GM12891 (cell line): ENCODE measurements at regions not wholly inside any gene's neighbourhood (a gene's known extent, or its start where the extent isn't known, plus 50 kb on each side); places are given as distances from the start of the nearest gene placed in this dataset.

ENCODE experiments used
- DNase-seq: peaks from one replicate; pipeline ENCODE4 v3.0.0; 2011; ENCODE audit warnings: low spot score; ENCODE audit not compliant: insufficient read length
- FAIRE-seq: peaks from 2 replicates; lab custom pipeline; 2011; peaks lifted over from hg19 to GRCh38; lab: Jason Lieb, UNC
- PAX5 ChIP-seq: IDR thresholded peaks from 2 replicates; pipeline ENCODE4 v1.6.1; 2011; ENCODE audit warnings: low read length, moderate library complexity, mild to moderate bottlenecking; ENCODE audit not compliant: insufficient read depth, severe bottlenecking
- POLR2A ChIP-seq: IDR thresholded peaks from 2 replicates; pipeline ENCODE4 v1.6.1; 2011; ENCODE audit warnings: low read depth, low read length, control low read depth
- POLR2AphosphoS5 ChIP-seq: IDR thresholded peaks from 2 replicates; pipeline ENCODE4 v1.6.1; 2011; ENCODE audit warnings: low read depth, low read length, control low read depth
- POU2F2 ChIP-seq: IDR thresholded peaks from 2 replicates; pipeline ENCODE4 v1.6.1; 2011; ENCODE audit warnings: low read depth, mild to moderate bottlenecking, control low read depth, low read length, moderate library complexity
- SPI1 ChIP-seq: IDR thresholded peaks from 2 replicates; pipeline ENCODE4 v1.6.1; 2011; ENCODE audit warnings: low read depth, low read length, control low read depth
- TAF1 ChIP-seq: IDR thresholded peaks from 2 replicates; pipeline ENCODE4 v1.6.1; 2011; ENCODE audit warnings: low read depth, low read length, control low read depth

DNA sequence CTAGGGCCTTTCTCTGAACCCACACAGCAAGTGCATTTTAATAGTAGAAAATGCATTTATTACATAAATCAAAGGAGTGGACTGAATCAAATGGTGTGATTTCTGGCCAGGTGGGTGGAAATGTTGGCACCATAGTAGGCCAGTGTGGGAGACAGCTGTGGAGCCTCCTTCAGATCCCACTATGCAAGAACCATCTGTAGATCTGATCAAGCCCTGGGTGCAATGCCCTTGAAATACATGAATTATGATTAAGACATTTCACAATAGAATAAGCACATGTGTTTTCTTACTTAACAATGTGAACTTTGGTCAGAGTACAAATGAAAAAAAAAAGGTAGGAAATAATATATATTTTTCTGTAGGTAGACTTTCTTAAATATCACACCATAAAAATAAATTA, 204.3 kb downstream of the PCDH7 start:
- no peak for TF ChIP-seq SPI1
- TF ChIP-seq POLR2A: no peak
- no peak for TF ChIP-seq POLR2AphosphoS5
- no peak for TF ChIP-seq POU2F2
- TF ChIP-seq PAX5: no peak
- TF ChIP-seq TAF1: no peak
- FAIRE-seq: no peak
- DNase-seq: no peak

DNA sequence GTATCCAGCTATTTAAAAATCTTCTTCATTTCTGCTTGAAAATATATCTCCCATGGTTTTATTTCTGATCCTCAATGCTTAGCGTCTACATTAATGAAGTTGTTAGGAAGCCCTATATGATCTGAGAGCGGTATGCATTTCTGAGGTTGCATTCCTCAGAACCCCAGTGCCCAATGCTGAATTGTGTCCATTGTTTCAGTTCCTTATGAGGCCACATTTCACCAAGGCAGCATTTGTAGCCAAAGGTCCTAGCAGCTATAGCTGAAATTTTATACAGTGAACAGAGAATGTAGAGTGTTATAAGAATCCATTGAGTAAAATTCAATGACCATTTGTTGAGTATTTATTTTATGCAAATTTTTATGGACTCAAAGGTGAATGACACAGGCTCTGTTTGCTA, 209.5 kb downstream of the PCDH7 start:
- FAIRE-seq: no peak
- TF ChIP-seq PAX5 (no peak), TAF1 (no peak), SPI1 (no peak), POU2F2 (no peak), POLR2A (no peak), POLR2AphosphoS5 (no peak)
- no peak for DNase-seq

DNA sequence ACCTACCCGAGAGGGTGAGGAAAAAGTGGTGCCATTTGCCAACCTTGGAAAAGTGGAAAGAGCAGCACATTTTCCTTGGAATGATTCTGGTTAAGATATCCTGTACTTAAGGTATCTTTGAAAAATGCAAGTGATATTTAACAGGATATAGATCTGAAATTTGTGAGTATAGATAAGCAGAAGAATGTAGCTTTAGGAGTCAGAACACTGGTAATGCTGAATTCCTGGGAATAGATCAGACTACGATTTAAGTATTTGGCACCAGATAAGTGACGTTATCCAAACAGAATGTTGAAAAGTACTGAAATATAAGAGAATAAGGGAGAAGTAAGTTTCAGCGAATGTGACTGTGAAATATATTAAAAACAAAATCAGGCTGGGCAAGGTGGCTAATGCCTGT, 210.1 kb downstream of the PCDH7 start:
- DNase-seq (no peak), FAIRE-seq (no peak)
- TF ChIP-seq SPI1 (no peak), POU2F2 (no peak), TAF1 (no peak), POLR2A (no peak), PAX5 (no peak), POLR2AphosphoS5 (no peak)

DNA sequence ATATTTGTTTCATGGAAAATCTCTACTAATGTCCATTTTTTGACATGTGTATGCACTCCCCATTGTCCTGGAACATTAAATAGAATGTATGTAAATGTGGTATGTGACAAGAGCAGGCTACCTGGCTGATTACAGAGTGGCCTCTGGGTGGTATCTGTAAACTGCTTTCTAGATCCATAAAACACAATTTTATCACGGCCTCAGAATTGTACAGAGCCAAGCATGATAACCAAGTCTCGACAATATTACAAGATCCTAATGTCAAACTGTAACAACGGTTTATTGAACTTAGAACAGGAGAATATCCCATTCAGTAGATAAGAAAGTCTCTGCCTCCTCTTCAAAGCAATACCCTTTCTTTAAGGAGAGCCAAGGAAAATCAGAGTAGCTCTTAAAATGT, 212.4 kb downstream of the PCDH7 start:
- FAIRE-seq (no peak), DNase-seq (no peak)
- TF ChIP-seq POU2F2: no peak
- no peak for TF ChIP-seq PAX5
- no peak for TF ChIP-seq POLR2A
- TF ChIP-seq SPI1: no peak

DNA sequence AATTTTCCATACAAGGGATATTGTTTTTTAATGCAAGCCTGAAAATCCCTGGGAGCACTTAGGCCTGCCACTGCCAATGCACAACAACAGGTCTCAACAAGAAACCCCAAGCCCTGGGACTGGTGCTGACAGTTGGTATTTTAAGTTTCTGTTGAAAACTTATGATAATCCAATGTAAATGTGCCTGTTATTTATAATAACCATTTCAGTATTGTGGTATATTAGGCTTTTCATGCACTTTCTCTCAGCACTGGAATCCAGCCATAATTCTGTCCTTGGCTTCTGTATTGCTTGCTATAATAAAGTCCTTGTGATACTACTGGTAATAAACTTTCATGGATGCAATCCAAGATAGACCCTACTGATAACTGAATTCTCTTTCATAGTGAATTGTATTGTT, 218.9 kb downstream of the PCDH7 start:
- DNase-seq (no peak), FAIRE-seq (no peak)
- no peak for TF ChIP-seq TAF1
- TF ChIP-seq POU2F2: no peak
- no peak for TF ChIP-seq POLR2AphosphoS5
- no peak for TF ChIP-seq SPI1
- TF ChIP-seq PAX5: no peak
- TF ChIP-seq POLR2A: no peak

DNA sequence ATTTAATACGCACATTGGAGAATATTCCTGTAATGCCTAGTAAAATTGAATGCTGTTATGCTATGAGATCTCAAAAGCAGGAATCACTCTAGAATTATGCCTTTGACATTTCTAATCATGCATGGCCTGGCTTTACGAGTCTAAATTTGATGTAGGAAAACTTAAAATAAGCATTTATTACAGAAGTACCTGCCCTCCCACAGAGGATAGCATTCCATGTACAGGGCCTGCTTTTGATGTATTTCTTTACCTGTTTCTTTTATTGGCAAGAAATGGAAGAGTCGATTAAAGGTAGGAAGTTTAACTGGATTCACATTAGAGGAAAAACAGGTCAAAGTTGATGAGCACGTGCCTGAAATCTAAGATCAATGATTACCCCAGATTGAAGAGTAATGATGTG, 219.5 kb downstream of the PCDH7 start:
- FAIRE-seq (no peak), DNase-seq (no peak)
- TF ChIP-seq PAX5 (no peak), SPI1 (no peak)

DNA sequence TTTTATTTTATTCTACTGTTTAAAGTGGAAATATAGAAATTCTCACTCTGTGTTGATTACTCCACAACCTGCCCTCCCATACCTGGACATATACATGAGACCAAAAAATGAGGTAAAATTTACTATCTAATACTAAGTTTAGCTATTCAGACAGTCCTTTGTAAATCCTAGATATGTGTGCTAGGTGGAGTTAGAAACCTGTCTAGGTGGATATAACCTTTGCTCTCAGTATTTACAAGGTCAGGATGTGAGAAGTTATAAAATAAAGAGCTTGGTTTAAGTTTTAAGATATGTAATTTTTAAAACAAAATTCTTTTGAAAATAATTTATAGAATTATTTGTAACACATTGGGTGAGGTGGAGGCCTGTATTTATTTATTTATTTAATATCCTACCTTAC, 221.5 kb downstream of the PCDH7 start:
- TF ChIP-seq PAX5 (no peak), POLR2A (no peak), TAF1 (no peak), POU2F2 (no peak), SPI1 (no peak), POLR2AphosphoS5 (no peak)
- FAIRE-seq: no peak

DNA sequence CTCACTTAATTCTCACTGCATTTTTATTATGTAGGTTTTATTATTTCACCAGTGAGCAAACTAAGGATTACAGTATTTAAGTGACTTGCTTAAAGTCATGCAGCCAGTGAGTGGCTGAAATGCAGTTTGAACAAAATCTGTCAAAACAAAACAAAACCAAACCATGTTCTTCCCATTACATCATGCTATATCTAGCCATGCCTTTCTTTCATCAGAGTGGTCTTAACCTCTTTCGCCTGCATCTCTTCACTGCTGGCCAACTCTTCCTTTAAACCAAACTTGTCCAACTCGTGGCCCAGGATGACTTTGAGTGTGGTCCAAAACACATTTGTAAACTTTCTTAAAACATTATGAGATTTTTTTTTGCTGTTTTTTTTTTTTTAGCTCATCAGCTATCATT, 223.2 kb downstream of the PCDH7 start:
- TF ChIP-seq POU2F2: no peak
- TF ChIP-seq PAX5: no peak
- TF ChIP-seq POLR2AphosphoS5: no peak
- no peak for TF ChIP-seq TAF1
- TF ChIP-seq POLR2A: no peak
- no peak for TF ChIP-seq SPI1
- FAIRE-seq: no peak
- no peak for DNase-seq

More for the DNA sequence above, 221.5 kb downstream of the PCDH7 start:
- DNase-seq: no peak

DNA sequence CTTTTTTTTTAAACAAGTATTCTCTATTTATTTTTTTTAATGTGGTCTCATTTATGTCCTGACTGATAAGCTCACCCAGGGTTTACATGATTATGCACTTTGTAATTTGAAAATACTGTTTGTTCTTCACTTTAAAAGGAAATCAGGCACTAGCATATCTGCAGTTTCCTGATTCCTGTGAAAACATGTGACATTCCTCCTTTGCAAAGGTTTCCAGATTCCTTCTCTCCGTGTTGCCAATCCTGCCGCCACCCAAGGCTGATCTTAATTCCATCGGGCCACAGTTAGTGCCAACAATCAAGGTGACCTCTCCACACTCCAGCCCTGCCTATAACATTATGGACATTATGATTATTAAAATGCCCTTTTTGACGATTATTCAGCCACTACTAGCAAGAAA, 225.4 kb downstream of the PCDH7 start:
- TF ChIP-seq POLR2A (no peak), PAX5 (no peak), SPI1 (no peak), TAF1 (no peak)
- DNase-seq: no peak
- FAIRE-seq: no peak

DNA sequence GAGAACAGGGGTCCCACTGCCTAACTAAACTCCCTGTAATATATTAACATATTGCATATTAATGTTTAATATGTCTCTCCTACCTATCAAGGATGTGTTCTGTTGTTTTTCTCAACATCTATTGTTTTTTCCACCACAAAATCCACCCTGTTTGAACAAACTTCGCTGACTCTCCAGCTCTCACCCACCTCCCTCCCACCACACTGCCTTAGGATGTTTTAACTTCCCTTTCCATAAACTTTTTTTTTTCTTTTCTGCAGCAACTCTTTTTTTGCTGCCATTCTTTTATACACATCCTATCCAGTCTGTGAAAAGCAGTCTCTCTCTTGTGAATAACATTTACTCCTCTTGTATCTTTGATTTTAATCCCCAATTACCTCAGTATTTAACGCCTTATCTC, 226.1 kb downstream of the PCDH7 start:
- DNase-seq (no peak), FAIRE-seq (no peak)
- TF ChIP-seq POLR2AphosphoS5 (no peak), PAX5 (no peak), TAF1 (no peak), SPI1 (no peak), POU2F2 (no peak), POLR2A (no peak)

DNA sequence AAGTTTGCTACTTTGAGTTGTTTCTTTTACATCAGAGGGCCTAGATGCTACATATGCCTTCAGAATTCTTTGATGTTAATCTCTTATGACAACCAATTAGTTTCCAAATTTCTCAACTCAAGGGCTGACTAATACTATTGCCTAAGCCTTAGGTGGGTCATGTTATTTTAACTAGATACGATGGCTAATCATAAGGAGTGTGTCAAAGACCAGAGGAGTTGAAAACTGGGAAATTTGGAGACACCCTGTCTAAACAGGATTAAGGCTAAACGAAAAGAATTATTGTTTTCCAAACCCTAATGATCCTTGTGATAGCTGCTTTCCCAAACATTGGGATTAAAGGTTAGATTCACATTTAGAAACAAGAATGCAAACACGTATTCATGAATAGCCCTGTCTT, 228.5 kb downstream of the PCDH7 start:
- FAIRE-seq: no peak

More for the DNA sequence above, 228.5 kb downstream of the PCDH7 start:
- DNase-seq: no peak
- TF ChIP-seq PAX5 (no peak), POU2F2 (no peak), SPI1 (no peak), POLR2AphosphoS5 (no peak), POLR2A (no peak), TAF1 (no peak)
